ENCODE measurements at regions not wholly inside any gene's neighbourhood (a gene's known extent, or its start where the extent isn't known, plus 50 kb on each side); places are given as distances from the start of the nearest gene placed in this dataset.

- POLR2A ChIA-PET: no interaction called here
Measured at GRCh38 chr12:112615196-112615595, 176.4 kb upstream of the RPH3A start.

GRCh38 chr12:112616469-112617152, 174.9 kb upstream of the RPH3A start:
- no peaks in the 10 kb centered on the region for H4K20me1 ChIP-seq (ENCODE audit: insufficient read depth, low read length)
- H3K9me3 ChIP-seq (ENCODE audit: low read length): no peaks in the 10 kb centered on the region
- no peak for TF ChIP-seq CTCF (conservative IDR thresholded peaks at IDR 0.05; ENCODE audit: low read length)
- no peak for TF ChIP-seq EZH2phosphoT487 (IDR thresholded peaks at IDR 0.05; ENCODE audit: borderline replicate concordance, low read depth, low read length)
- no peak overlapping the region for H3K27ac ChIP-seq (ENCODE audit: low read depth, low read length, poor library complexity, severe bottlenecking)
- H3K36me3 ChIP-seq (ENCODE audit: insufficient read depth, low read length): no peaks in the 10 kb centered on the region
- no TSS peak for BruUV-seq (replicated peaks)
- H3K9me2 ChIP-seq (ENCODE audit: insufficient read depth, low read length): no peaks in the 10 kb centered on the region
- ChIA-PET POLR2A (no interaction called here), CTCF (ENCODE audit: unreplicated experiment) (no interaction called here)
- no peaks in the 10 kb centered on the region for H3K4me1 ChIP-seq (ENCODE audit: insufficient read depth, low read length, poor library complexity, severe bottlenecking)
- no peak overlapping the region for H3K4me3 ChIP-seq (ENCODE audit: low read depth, low read length, poor library complexity, severe bottlenecking)
- intact Hi-C loops (cut with micrococcal nuclease; ENCODE audit: unreplicated experiment): no loop called here
- DNase-seq (ENCODE audit: low spot score): no peak
- no peak overlapping the region for H3K4me2 ChIP-seq (ENCODE audit: low read length)
- H2AFZ ChIP-seq (ENCODE audit: low read length): no peak overlapping the region
- no peaks in the 10 kb centered on the region for H3K79me2 ChIP-seq (ENCODE audit: insufficient read depth, low read depth, low read length)

More at GRCh38 chr12:112615196-112615595, 176.4 kb upstream of the RPH3A start:
- no peak overlapping the region for H3K4me2 ChIP-seq (ENCODE audit: low read length)
- no peaks in the 10 kb centered on the region for H3K4me1 ChIP-seq (ENCODE audit: insufficient read depth, low read length, poor library complexity, severe bottlenecking)
- CTCF ChIA-PET (ENCODE audit: unreplicated experiment): no interaction called here
- H4K20me1 ChIP-seq (ENCODE audit: insufficient read depth, low read length): no peaks in the 10 kb centered on the region
- no peak for DNase-seq (ENCODE audit: low spot score)
- TF ChIP-seq CTCF (conservative IDR thresholded peaks at IDR 0.05; ENCODE audit: low read length) (no peak), EZH2phosphoT487 (IDR thresholded peaks at IDR 0.05; ENCODE audit: borderline replicate concordance, low read depth, low read length) (no peak)
- no peak overlapping the region for H3K4me3 ChIP-seq (ENCODE audit: low read depth, low read length, poor library complexity, severe bottlenecking)
- no peaks in the 10 kb centered on the region for H3K9me2 ChIP-seq (ENCODE audit: insufficient read depth, low read length)
- H3K27ac ChIP-seq (ENCODE audit: low read depth, low read length, poor library complexity, severe bottlenecking): no peak overlapping the region
- H3K36me3 ChIP-seq (ENCODE audit: insufficient read depth, low read length): no peaks in the 10 kb centered on the region
- no peaks in the 10 kb centered on the region for H3K79me2 ChIP-seq (ENCODE audit: insufficient read depth, low read depth, low read length)
- intact Hi-C loops (cut with micrococcal nuclease; ENCODE audit: unreplicated experiment): no loop called here
- no TSS peak for BruUV-seq (replicated peaks)
- H3K9me3 ChIP-seq (ENCODE audit: low read length): no peaks in the 10 kb centered on the region
- H2AFZ ChIP-seq (ENCODE audit: low read length): no peak overlapping the region

GRCh38 chr12:112617153-112617505, 174.4 kb upstream of the RPH3A start:
- no TSS peak for BruUV-seq (replicated peaks)
- no peaks in the 10 kb centered on the region for H4K20me1 ChIP-seq (ENCODE audit: insufficient read depth, low read length)
- TF ChIP-seq EZH2phosphoT487 (IDR thresholded peaks at IDR 0.05; ENCODE audit: borderline replicate concordance, low read depth, low read length): no peak
- no peak for TF ChIP-seq CTCF (conservative IDR thresholded peaks at IDR 0.05; ENCODE audit: low read length)

More at GRCh38 chr12:112617153-112617505, 174.4 kb upstream of the RPH3A start:
- no peaks in the 10 kb centered on the region for H3K9me3 ChIP-seq (ENCODE audit: low read length)
- POLR2A ChIA-PET: no interaction called here
- H3K4me2 ChIP-seq (ENCODE audit: low read length): no peak overlapping the region
- no peak overlapping the region for H2AFZ ChIP-seq (ENCODE audit: low read length)
- H3K4me3 ChIP-seq (ENCODE audit: low read depth, low read length, poor library complexity, severe bottlenecking): no peak overlapping the region
- no peaks in the 10 kb centered on the region for H3K79me2 ChIP-seq (ENCODE audit: insufficient read depth, low read depth, low read length)
- H3K27ac ChIP-seq (ENCODE audit: low read depth, low read length, poor library complexity, severe bottlenecking): no peak overlapping the region
- no peaks in the 10 kb centered on the region for H3K4me1 ChIP-seq (ENCODE audit: insufficient read depth, low read length, poor library complexity, severe bottlenecking)
- no peak for DNase-seq (ENCODE audit: low spot score)
- intact Hi-C loops (cut with micrococcal nuclease; ENCODE audit: unreplicated experiment): no loop called here
- H3K9me2 ChIP-seq (ENCODE audit: insufficient read depth, low read length): no peaks in the 10 kb centered on the region
- CTCF ChIA-PET (ENCODE audit: unreplicated experiment): no interaction called here
- no peaks in the 10 kb centered on the region for H3K36me3 ChIP-seq (ENCODE audit: insufficient read depth, low read length)
